ENCODE measurements at regions not wholly inside any gene's neighbourhood (a gene's known extent, or its start where the extent isn't known, plus 50 kb on each side); places are given as distances from the start of the nearest gene placed in this dataset.

GRCh38 chr3:21901484-21901883 lies 150.5 kb upstream of the ZNF385D start:
- TF ChIP-seq CTCF (conservative IDR thresholded peaks at IDR 0.05; ENCODE audit: low read depth, low read length) (no peak), EZH2 (IDR thresholded peaks at IDR 0.05; ENCODE audit: low read length, unreplicated experiment) (no peak)
